A673 (cell line): ENCODE measurements at regions not wholly inside any gene's neighbourhood (a gene's known extent, or its start where the extent isn't known, plus 50 kb on each side); places are given as distances from the start of the nearest gene placed in this dataset.

Source experiments
- BruUV-seq: library from RNA; stranded (reverse); fragments of 400-500 nt; replicated peaks from 2 replicates; lab custom pipeline; 2021; lab: Mats Ljungman, UMichigan
- CTCF ChIA-PET: fragments of 300-600 bp; sonication (Branson Sonifier 250); formaldehyde crosslinking; loops from one replicate; lab custom pipeline; 2022; ENCODE audit warnings: antibody characterized with exemption; lab: Charles Lee
- POLR2A ChIA-PET: fragments of 300-600 bp; sonication (Branson Sonifier 250); formaldehyde crosslinking; loops from one replicate; lab custom pipeline; 2022; ENCODE audit warnings: antibody characterized with exemption; ENCODE audit not compliant: low non-redundant PET; lab: Charles Lee
- DNase-seq: peaks from one replicate; pipeline ENCODE4 v3.0.0-alpha.2; 2015; ENCODE audit warnings: low spot score
- H3K27ac ChIP-seq: fragments of 200-600 bp; sonication (generic); 2 replicates; pipeline ENCODE4 v1.5.1; 2016; ENCODE audit warnings: mixed run types, low read depth, mild to moderate bottlenecking, mixed read lengths, antibody characterized with exemption, low read length; ENCODE audit not compliant: poor library complexity, severe bottlenecking
- H3K27me3 ChIP-seq: fragments of 200-600 bp; sonication (generic); replicated peaks from 2 replicates; pipeline ENCODE4 v1.6.1; 2017; ENCODE audit warnings: mixed run types, low read depth, mild to moderate bottlenecking, mixed read lengths, antibody characterized with exemption, low read length; ENCODE audit not compliant: insufficient read depth, poor library complexity
- H3K36me3 ChIP-seq: fragments of 200-600 bp; sonication (generic); 2 replicates; pipeline ENCODE4 v1.6.1; 2016; ENCODE audit warnings: mixed run types, mild to moderate bottlenecking, mixed read lengths, antibody characterized with exemption, low read length; ENCODE audit not compliant: insufficient read depth, poor library complexity, severe bottlenecking
- H3K4me1 ChIP-seq: fragments of 200-600 bp; sonication (generic); 2 replicates; pipeline ENCODE4 v1.6.1; 2017; ENCODE audit warnings: mixed run types, mild to moderate bottlenecking, mixed read lengths, antibody characterized with exemption, low read length; ENCODE audit not compliant: insufficient read depth, poor library complexity, severe bottlenecking
- H3K4me3 ChIP-seq: fragments of 200-600 bp; sonication (generic); 2 replicates; pipeline ENCODE4 v1.5.1; 2016; ENCODE audit warnings: low read depth, mixed run types, mild to moderate bottlenecking, mixed read lengths, low read length; ENCODE audit not compliant: poor library complexity, severe bottlenecking
- H3K9me3 ChIP-seq: fragments of 200-600 bp; sonication (generic); 2 replicates; pipeline ENCODE4 v1.6.1; 2016; ENCODE audit warnings: mixed run types, low read depth, mild to moderate bottlenecking, mixed read lengths, antibody characterized with exemption, low read length; ENCODE audit not compliant: poor library complexity, severe bottlenecking
- EZH2 ChIP-seq: fragments of 200-600 bp; sonication (generic); IDR thresholded peaks from 2 replicates; pipeline ENCODE4 v1.6.1; 2017; ENCODE audit warnings: borderline replicate concordance, low read depth, mild to moderate bottlenecking, mixed read lengths, antibody characterized with exemption, low read length; ENCODE audit not compliant: poor library complexity, severe bottlenecking
- intact Hi-C: fragments of 100-400 bp; cut with micrococcal nuclease; formaldehyde crosslinking; loops from one replicate; pipeline ENCODE4 v1.10.0; 2022; ENCODE audit not compliant: unreplicated experiment
- TF ChIP-seq, protein P1 (sequence below): fragments of 300-800, 200-600 bp; sonication (generic); conservative IDR thresholded peaks from 2 replicates; pipeline ENCODE4 v1.5.1; 2017; ENCODE audit warnings: low read depth, mild to moderate bottlenecking, antibody characterized with exemption, low read length, moderate library complexity, mixed read lengths

DNA sequence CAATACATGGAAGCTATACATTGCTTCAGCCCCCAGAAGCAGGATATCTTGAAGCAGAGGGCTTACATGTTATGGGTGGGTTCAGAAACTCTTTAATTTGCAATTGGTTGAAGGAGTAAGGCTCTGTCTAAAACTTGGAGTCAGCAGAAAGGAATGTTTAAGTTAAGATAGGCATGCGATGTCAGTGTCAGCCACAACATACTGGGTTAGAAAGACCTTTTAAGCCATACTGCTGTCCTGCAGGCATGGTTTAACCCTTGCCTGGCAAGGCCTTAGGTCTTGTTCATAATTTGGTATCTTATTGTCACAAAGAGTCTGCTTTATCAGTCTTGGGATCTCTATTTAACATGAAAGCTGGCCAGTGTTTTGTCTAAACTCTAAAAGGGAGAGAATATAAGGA lies 1619.6 kb upstream of the WWC1 start:
- ChIA-PET CTCF (no interaction called here), POLR2A (no interaction called here)
- peaks cover 12% of the 10 kb centered on the region for H3K27me3 ChIP-seq
- no peaks in the 10 kb centered on the region for H3K36me3 ChIP-seq
- no peak for DNase-seq
- BruUV-seq = no TSS peak
- H3K27ac ChIP-seq = no peak overlapping the region
- H3K4me3 ChIP-seq = no peak overlapping the region
- no peaks in the 10 kb centered on the region for H3K9me3 ChIP-seq
- TF ChIP-seq, protein P1, sequence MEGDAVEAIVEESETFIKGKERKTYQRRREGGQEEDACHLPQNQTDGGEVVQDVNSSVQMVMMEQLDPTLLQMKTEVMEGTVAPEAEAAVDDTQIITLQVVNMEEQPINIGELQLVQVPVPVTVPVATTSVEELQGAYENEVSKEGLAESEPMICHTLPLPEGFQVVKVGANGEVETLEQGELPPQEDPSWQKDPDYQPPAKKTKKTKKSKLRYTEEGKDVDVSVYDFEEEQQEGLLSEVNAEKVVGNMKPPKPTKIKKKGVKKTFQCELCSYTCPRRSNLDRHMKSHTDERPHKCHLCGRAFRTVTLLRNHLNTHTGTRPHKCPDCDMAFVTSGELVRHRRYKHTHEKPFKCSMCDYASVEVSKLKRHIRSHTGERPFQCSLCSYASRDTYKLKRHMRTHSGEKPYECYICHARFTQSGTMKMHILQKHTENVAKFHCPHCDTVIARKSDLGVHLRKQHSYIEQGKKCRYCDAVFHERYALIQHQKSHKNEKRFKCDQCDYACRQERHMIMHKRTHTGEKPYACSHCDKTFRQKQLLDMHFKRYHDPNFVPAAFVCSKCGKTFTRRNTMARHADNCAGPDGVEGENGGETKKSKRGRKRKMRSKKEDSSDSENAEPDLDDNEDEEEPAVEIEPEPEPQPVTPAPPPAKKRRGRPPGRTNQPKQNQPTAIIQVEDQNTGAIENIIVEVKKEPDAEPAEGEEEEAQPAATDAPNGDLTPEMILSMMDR = no peak
- TF ChIP-seq EZH2 = no peak
- intact Hi-C loops = no loop called here
- H3K4me1 ChIP-seq = no peaks in the 10 kb centered on the region

DNA sequence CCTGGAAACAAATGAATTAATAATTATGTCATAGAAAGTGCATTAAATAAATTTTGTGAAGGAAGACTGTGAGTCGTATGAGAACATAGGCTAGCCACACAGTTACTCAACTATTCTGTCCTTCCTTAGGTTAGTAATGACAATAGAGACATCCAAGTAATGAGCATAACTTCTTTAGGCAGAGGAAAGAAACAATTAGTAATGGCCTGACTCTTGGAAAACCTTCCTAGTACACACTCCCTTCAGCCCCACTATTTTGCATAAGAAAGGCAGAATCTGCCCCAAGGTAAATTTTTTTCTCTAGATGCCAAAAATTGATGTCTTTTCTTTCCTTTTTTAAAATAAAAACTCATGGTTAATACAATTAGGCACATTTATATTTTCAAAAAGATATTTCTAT lies 1619.0 kb upstream of the WWC1 start:
- H3K4me1 ChIP-seq = no peaks in the 10 kb centered on the region
- intact Hi-C loops = no loop called here
- H3K36me3 ChIP-seq = no peaks in the 10 kb centered on the region
- H3K4me3 ChIP-seq = no peak overlapping the region
- H3K27ac ChIP-seq = no peak overlapping the region
- H3K9me3 ChIP-seq = no peaks in the 10 kb centered on the region
- H3K27me3 ChIP-seq = peaks cover 8% of the 10 kb centered on the region
- no peak for TF ChIP-seq EZH2
- TF ChIP-seq, protein P1 = no peak
- DNase-seq = no peak
- CTCF ChIA-PET = no interaction called here
- BruUV-seq = no TSS peak
- POLR2A ChIA-PET = no interaction called here

DNA sequence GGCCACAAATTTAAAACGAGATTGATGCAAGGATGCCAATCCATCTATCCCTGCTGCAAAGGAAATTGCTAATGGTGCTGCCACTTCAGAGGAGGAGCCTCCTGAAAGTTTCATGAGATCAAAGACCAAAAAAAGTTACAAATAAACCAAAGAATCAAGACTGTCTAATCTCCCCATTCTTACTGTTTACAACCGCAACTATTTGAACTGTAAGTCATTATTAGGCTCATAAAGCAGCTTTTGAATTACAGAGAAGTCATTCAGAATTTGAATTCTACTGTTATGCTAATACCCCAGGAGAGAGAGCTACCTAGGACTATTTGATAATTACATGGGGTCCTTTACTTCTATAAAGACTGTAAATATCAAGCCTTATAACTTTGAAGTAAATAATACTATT lies 1613.6 kb upstream of the WWC1 start:
- no TSS peak for BruUV-seq
- H3K27me3 ChIP-seq = peaks cover 17% of the 10 kb centered on the region
- ChIA-PET CTCF (no interaction called here), POLR2A (no interaction called here)
- DNase-seq = no peak
- H3K27ac ChIP-seq = no peak overlapping the region
- TF ChIP-seq, protein P1 = no peak
- no peak for TF ChIP-seq EZH2
- no peaks in the 10 kb centered on the region for H3K9me3 ChIP-seq
- intact Hi-C loops = no loop called here
- no peaks in the 10 kb centered on the region for H3K4me1 ChIP-seq
- no peak overlapping the region for H3K4me3 ChIP-seq
- no peaks in the 10 kb centered on the region for H3K36me3 ChIP-seq
